ENCODE measurements at regions not wholly inside any gene's neighbourhood (a gene's known extent, or its start where the extent isn't known, plus 50 kb on each side); places are given as distances from the start of the nearest gene placed in this dataset.
A peak's percentile ranks its signal among the peaks of the same experiment; 100 is the strongest.

DNA sequence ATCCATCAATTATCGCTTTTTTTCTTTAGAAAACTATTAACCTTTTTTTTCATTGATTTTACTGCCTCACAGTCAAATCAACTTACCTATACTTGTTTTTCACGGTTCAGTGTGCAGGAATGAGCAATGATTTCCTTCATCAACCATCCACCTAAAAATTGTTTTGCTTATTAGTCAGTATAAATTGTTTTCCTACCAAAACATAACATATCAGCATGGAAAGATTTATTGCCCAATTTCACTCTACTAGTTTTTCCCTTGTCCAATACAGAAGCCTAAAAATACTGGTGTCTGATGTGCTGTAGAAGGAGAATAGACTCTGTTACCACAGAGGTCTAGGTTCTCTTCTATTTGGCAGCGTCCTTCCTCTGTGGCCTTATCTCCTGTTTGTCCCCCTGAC lies 558.2 kb upstream of the CITED2 start:
- no peak for TF ChIP-seq ZFX (IDR thresholded peaks at IDR 0.05; ENCODE audit: borderline replicate concordance)
- TF ChIP-seq CTCF (IDR thresholded peaks at IDR 0.05) = no peak
- no peak overlapping the region for H3K27ac ChIP-seq

DNA sequence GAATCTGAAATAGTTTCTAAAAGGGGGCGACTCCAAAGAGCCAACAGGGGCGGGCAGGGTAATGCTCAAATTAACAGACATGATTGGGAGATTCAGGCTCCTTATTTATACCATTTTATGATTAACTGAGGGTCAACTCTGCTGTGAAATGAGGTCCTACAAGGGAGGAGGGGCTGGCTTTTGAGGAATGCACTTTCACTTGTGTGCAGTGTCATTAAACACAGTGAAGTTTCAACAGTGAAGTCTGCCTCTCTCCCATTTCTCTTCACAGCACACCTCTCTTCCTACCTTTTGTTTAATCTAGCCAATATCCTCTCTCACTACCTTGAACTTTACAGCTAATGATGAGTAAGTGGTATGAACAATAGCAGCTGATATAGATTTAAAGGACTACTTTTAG lies 557.3 kb upstream of the CITED2 start:
- H3K27ac ChIP-seq = no peak overlapping the region
- TF ChIP-seq ZFX (IDR thresholded peaks at IDR 0.05; ENCODE audit: borderline replicate concordance) (no peak), CTCF (IDR thresholded peaks at IDR 0.05) (no peak)

GRCh38 chr6:139927742-139928305 lies 553.4 kb upstream of the CITED2 start:
- TF ChIP-seq CTCF (IDR thresholded peaks at IDR 0.05) (no peak), ZFX (IDR thresholded peaks at IDR 0.05; ENCODE audit: borderline replicate concordance) (no peak)
- no peak overlapping the region for H3K27ac ChIP-seq

GRCh38 chr6:139927236-139927635 lies 552.8 kb upstream of the CITED2 start:
- TF ChIP-seq ZFX (IDR thresholded peaks at IDR 0.05; ENCODE audit: borderline replicate concordance) (no peak), CTCF (IDR thresholded peaks at IDR 0.05) (0 out of 2 replicates have a peak, but pooled peaks have one; percentile 10)
- H3K27ac ChIP-seq = no peak overlapping the region

GRCh38 chr6:139926711-139927110 lies 552.3 kb upstream of the CITED2 start:
- TF ChIP-seq CTCF (IDR thresholded peaks at IDR 0.05) = no peak
- no peak for TF ChIP-seq ZFX (IDR thresholded peaks at IDR 0.05; ENCODE audit: borderline replicate concordance)
- H3K27ac ChIP-seq = no peak overlapping the region

GRCh38 chr6:139925894-139926641 lies 551.6 kb upstream of the CITED2 start:
- no peak overlapping the region for H3K27ac ChIP-seq
- TF ChIP-seq CTCF (IDR thresholded peaks at IDR 0.05) (no peak), ZFX (IDR thresholded peaks at IDR 0.05; ENCODE audit: borderline replicate concordance) (no peak)

GRCh38 chr6:139923964-139924475 lies 549.6 kb upstream of the CITED2 start:
- no peak for TF ChIP-seq ZFX (IDR thresholded peaks at IDR 0.05; ENCODE audit: borderline replicate concordance)
- no peak for TF ChIP-seq CTCF (IDR thresholded peaks at IDR 0.05)
- H3K27ac ChIP-seq = no peak overlapping the region
